HG02884 (cell line): ENCODE measurements at regions not wholly inside any gene's neighbourhood (a gene's known extent, or its start where the extent isn't known, plus 50 kb on each side); places are given as distances from the start of the nearest gene placed in this dataset.

Experiments used
- ATAC-seq: cut with Tn5 transposase; IDR thresholded peaks from one replicate; pipeline ENCODE4 v1.9.1; 2021; ENCODE audit warnings: mild to moderate bottlenecking, moderate library complexity; ENCODE audit not compliant: unreplicated experiment

DNA sequence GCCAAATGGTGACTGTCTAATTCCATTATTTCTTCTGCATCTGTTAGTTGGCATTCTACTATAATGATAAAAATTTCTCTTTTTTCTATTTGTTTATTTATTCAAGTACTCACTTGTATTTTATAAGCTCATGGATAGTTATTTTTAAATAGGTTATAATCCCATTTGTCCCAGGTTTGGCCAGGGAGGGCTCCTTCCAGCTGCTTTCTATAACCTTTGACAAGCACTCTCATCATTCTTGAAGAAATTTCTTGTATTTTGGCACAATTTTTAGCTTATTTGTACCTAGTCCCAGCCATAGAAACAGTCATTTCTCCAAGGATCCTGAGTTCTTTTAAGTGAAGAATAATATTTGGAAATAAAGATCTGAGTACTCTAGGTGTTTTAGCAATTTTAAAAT lies 1038.6 kb upstream of the AGA start:
- ATAC-seq = no peak

DNA sequence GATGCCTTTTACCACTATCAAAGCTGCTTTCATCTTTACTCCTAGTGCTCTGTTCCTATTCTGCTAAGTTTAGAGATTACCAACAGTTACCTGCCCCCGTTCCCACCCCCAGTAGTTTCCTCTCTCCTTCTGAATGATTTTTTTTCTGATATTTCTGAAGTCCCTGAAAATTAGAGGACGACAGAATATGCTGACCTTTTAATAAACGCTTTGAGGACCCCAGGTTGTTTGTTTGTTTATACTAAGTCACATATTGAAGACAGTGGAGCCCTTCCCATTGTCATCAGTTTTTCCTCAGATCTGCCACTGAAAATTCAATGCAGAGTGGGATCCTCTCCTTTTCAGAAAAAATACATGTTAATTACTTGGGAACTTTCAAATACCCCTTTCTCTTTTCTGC lies 1039.3 kb upstream of the AGA start:
- no peak for ATAC-seq

DNA sequence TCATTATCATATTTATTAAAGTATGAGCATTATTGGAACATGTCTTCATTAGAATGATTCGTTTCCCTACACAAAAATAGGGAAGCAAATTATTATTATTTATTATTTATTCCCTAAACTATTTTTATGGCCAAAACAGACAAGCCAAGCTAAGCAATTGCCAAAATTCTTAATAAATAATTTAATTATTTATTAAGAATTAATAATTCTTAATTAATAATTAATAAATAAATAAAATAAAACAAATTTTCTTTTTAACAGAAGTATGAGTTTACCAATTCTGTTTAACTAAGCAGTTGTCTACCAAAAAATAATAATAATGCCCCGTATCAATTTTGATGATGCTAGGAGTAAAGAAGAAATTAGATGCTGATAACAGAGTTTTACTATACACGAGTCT lies 1080.8 kb upstream of the AGA start:
- ATAC-seq = no peak

DNA sequence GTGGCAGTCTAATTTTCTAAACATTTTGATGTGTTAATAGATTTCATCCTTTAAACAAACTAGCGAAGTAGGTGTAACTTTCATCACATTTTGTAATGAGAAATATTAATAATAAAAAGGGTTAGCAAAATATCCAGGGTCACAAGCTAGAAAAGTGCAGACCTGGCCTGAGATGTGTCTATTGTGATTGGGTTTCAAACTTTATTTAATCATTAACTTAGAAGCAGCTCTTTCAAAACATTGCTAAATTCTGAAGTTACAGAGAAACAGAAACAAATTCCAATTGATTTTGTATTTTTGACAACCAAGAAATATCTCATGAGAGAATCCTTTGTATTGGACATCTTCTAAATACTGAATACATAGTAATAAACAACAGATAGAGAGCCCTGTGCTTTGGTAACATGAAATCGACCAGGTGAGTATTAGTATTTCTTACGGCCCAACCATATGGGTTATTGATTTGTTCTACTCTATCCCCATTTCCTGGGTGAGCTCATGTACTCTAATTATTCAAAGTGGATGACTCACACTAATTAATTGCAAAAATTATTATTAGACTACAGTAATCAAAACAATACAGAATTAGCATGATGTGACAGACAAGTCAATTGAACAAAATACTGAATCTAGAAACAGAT lies 1093.8 kb upstream of the AGA start:
- ATAC-seq = no peak

DNA sequence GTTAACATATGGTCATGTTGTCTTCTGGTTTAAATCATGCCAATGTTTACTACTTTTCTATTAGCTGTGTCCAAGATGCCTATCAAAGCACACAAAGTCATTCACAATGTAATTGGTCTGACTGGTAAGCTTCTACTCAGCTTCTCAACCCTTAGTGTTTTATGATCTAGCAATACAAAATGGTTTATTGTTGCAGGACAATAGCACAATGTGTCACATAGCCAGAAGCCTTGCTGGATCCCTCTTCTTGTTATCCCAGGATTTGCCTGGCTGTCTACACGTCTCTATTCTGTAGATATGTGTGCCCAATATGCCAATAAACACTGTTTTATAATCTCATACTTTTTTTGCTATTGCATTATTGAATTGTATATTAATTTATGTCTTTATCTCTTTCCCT lies 1111.0 kb upstream of the AGA start:
- no peak for ATAC-seq

DNA sequence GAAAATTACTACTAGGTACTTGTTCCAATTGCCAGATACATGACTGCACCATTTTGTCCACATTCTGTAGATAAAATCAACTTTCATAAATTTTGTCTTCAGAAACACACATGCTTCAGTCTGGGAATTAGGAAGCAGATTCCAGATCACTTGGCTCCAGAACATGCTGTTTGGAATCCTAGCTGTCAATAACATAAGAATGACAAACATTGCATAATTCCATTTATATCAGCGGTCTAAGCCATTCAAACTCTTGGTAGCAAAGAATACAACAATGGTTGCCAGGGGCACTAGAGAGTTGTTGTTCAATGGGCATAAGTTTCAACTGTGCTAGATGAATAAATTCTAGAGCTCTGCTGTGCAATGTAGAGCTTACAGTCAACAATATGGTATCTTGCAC lies 1112.1 kb upstream of the AGA start:
- ATAC-seq = no peak

DNA sequence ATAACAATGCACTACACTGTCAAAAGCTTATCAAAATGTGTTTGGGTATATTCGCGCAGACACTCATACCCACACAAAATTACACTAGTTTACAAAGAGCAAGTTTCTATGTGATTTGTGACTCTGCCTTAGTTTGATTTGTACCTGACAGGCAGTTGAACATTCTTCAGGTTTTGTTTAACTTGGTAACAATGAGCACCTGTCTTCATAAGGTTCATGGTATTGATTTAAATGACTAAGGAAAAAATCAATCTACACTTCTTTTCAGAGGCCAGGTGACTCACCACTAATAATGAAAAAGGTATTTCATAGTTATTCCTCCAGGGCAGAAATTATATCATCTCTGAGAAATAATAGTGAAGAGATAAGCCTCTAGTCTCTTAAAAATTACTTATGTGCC lies 1114.6 kb upstream of the AGA start:
- no peak for ATAC-seq

DNA sequence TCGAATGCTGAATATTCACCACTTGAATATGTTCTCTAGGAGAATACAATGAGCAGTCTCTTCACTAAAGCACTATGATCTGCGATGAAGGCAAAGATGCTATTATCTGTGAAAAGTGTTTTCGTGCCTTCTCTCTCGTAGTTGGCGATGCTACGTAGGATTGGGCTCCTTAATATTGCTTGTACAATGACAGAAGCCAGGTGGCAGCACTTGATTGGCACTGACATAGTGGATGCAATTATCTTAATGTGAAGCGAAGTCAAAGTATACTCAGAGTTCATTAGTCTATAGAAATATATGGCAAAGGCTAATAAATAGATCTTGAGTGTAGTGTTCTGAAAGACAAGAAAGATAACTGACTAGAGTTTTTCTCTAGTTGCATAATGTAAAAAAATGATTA lies 1135.7 kb upstream of the AGA start:
- ATAC-seq = no peak

DNA sequence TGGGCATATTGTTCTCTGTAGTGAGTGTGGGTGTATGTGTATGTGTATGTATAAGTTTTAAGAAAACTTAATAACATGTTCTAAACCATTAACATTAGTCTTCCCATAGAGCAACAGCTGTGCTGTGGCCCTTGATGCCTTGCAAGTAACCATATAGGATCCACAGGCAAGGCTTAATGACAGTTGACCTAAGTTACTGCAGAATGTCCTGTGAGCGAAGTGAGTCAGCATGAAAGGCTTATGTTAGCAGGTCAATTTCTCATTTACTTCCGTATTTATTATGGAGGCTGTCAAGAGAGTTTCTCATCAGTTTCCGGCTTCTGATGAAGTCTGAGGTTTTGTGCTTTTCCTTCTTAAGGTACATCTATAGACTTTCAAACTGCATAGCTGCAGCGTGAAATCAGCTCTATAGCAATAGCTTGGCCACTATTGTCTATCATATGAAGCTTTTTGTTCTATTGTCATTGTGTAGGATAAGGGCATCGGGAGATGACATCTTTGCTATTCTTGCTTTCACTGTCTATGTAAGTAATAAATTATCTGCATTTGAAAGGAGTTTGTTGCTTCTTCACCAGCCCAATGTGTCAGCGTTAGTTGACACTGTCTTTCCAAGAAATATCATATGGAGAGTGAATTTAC lies 1153.4 kb upstream of the AGA start:
- ATAC-seq = no peak

DNA sequence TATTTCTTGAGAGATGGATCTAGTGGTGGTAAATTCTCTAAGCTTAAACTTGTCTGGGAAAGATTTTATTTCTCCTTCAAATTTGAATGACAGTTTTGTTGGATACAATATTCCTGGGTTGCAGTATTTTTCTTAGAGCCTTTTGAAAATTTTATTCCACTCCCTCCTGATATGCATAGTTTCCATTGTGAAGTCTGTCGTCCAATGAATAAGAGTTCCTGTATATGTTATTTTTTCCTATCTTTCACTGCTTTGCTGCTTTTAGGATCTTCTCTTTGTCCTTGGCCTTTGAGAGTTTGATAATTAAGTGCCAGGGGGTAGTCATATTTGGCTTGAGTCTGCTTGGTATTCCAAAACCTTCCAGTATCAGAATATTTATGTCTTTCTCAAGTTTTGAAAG lies 1156.4 kb upstream of the AGA start:
- ATAC-seq = no peak

DNA sequence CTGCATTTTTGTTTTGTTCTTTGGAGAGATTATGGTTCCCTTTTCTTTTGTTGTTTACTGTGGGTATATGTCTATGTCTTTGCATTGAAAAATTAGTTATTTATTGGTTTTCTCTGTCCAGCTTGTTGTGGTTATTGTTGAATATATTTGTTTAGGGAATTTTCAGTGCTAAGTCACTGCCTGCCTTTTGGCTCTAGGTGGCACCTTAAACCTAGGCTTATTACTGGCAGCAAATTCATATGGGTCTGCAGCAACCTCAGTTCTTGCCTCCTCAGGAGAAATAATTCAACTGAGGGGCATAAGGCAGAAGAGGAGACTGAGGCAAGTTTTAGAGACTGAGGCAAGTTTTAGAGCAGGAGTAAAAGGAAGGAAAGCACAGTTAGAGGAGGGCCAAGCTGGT lies 1157.3 kb upstream of the AGA start:
- ATAC-seq = no peak

DNA sequence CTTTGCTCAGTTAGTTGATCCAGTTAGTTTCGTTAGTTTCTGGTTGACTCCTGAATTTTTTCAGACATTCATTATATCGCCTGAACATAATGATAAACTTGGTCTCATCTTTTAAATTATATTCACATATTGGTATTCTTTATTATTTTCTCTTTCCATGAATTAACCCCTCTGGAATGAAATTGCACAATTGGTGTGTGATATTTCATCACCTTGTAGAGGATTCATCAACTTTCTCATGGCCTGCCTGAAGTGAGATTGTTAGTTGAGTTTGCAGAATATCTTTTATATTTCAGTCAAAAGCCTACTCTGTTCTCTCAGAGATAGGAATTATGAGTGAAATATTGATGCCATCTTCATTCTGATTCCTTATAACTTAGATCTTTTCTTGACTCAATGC lies 1160.6 kb upstream of the AGA start:
- ATAC-seq = no peak

DNA sequence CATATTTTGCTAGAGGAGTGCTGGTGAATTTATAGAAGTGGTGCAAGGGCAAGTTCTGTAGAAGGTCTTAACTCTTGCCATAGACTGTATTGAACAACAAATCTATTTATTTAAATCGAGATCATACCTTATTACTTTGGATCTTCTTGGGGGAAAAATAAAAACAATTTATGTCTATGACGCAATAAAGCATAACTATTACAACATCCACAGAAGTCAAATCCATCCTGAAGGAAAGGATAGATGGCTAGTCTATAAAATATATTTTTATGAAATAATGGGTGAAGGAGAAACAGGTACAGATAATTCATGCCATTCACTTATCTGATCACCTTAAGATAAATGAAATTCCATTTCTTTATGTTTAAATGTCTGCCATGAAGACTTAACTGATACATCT lies 1168.8 kb upstream of the AGA start:
- no peak for ATAC-seq

DNA sequence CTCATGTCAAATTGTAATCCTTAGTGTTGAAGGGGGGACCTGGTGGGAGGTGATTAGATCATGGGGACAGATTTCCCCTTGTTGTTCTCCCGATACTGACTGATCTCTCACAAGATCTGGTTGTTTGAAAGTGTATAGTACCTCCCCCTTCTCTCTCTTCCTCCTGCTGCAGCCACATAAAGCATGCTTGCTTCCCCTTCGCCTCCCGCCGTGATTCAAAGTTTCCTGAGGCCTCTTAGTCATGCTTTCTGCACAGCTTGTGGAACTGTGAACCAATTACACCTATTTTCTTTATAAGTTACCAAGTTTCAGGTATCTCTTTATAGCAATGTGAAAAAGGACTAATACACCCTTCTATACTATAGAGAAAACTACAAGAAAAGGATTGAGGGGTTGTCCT lies 1170.5 kb upstream of the AGA start:
- no peak for ATAC-seq

DNA sequence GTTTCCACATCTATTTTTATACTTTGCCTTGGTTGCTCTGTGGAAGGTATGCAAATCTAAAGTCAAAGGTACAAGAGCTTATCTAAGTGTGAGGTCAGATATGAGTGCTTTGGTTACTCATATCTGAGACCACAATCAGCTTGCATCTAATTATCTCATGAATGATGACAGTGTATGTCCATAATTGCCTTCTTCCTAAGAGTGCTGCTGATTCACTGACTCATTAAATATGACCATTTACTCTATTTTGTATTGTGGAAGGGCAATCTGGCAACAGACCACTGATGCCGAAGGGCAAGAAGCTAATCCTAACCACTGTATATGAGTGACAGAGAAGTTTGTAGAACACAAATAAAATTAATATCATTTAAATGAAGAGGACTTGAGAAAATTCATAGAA lies 1190.2 kb upstream of the AGA start:
- no peak for ATAC-seq

DNA sequence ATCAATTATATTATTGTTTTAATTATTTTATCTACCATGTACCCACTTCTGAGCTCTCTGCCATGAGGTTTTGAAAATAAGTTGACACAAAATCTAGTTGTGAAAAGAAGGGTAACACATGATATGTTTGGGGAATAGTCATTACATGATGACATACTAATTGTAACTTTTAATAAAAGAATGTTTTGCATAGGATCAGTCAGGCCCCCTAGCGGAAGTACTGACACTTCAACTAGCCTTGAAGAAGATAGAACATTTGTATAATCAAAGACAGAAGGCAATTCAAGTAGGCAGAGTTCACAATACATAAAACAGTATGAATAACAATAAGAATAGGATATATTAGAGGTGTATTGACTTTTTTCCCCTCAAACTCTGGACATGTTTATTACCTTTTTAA lies 1191.0 kb upstream of the AGA start:
- no peak for ATAC-seq

DNA sequence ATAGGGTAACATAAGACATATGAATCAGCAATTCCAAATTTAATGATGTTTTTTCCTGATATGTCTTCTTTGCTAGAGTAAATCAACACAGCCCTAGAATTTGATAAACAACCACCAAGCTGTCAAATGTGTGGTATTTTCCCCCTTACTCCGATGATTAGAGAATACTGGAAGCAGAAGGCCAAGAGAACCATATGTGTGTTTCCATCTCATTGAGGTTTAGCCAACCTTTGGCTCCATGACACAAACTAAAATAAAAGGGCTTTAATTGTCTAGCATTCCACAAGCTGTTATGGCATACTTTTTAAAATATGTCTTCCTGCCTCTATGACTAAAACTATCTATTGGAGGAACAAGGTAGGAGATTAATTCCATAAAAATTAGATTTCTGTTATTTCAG lies 1222.4 kb upstream of the AGA start:
- no peak for ATAC-seq

DNA sequence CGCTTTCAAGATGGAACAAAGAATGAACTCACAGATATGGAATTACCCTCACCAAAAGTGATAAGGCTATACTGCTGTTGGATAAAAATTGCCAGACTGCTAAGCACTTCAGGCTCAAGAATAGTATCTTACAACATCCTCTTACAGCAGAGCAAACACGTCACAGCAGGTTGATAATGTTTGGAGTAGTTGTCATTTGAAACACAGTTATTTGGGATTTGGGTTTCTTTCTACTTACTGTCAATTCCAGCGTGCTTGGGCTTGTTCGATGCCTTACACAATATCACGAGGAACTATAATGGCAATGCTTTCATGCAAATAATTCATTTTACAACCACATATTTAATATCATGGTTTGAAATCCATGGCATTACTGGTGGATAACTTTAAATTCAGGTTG lies 1223.7 kb upstream of the AGA start:
- ATAC-seq = no peak

DNA sequence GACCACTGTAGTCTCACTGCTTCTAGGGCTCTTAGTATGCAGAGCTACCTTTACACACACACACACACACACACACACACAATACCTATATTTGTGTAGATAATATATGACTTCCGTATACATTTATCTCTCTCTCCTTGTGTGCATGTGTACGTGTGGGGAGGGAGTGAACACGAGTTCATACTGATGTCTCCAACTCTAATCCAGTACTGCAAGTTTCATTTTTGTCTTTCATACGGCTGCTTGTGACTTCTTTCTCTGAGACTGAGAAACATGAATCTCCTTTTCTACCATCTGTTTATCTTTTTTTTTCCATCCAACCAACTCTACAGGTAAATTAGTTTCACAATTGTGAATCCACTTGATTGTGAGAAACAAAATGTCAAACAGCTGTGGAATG lies 1229.5 kb upstream of the AGA start:
- no peak for ATAC-seq

DNA sequence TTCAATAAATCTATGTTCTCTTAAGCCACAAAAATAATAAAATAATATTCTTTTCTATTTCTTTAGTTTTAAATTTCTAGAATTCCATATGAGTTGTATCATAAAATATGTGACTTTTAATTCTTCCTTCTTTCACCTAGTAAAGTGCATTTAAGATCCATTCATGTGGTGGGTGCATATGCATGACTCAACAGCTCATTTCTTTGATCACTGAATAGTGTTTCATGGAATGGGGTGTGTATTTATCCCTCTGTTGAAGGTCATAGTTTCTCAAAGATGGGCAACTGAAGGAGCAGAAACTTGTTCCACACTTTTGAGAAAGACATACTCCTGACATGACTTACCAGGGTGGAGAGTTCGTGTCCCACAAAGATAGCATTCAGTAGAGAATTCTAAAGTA lies 1230.3 kb upstream of the AGA start:
- no peak for ATAC-seq

DNA sequence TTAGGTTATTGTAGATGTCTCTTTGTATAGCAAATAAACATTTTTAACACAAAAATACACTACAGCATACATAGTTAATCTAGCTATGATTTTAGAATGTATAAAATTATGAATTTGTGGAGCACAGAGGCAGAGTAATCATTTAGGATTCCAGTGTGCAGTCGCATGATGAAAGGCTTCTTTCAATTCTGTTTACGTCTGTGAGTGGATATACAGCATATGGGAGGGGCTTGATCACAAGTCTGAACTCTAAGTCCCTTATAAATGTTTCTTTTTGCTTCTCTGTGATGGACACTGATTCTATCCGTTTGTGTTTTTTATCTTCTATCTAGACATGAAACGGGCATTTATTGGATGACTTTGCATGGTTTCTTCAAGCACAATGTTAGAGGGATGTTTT lies 1239.6 kb upstream of the AGA start:
- no peak for ATAC-seq

DNA sequence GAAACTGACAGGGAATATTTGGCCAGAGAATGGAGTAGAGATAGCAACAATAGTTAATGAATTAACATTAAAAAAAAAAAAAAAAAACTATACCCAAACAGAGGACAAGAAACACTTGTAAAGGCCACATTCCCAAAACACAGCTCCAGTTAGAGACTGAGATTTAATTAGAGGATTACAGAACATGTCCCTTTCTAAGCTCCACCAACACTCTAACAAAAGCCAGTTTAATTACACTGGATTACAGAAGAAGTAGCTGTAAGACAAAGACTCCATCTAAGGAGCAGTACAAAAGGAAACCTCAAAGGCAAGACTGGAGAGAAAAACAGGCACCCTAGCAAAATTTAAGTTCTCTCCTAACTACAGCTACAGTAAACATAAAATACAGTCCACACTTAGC lies 1247.7 kb upstream of the AGA start:
- ATAC-seq = no peak

DNA sequence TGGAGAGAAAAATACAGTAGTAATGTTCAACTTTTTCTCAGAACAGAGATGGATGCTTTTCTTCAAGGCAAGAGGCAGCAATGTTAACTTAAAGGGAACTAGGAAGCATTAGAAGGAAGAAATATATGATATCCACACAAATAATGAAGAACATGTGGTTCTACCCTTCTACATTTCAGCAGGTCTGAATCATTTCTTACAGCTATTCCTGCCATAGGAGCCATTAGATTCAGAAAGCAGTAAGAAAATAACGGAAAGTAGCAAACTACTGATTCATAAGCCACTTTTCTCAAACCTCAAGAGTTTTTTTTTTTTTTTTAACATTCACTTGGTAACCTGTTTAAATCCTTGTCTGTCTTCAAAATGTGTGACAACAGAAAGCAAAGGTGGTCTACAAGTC lies 1251.6 kb upstream of the AGA start:
- no peak for ATAC-seq
